Stimulated activated CD4-positive, alpha-beta T cell treated with anti-CD3 and anti-CD28 coated beads, Interleukin-4, amount 100 ng/mL, for 24 hours (primary cell): ENCODE measurements at regions not wholly inside any gene's neighbourhood (a gene's known extent, or its start where the extent isn't known, plus 50 kb on each side); places are given as distances from the start of the nearest gene placed in this dataset.
"Not testable (repeated sequence)": the region's sequence is repeated elsewhere in the genome, so short reads cannot be mapped to it uniquely, and the experiment has no call there.

Source experiments
- DNase-seq: peaks from one replicate; pipeline ENCODE4 v3.0.0-alpha.2; 2020

DNA sequence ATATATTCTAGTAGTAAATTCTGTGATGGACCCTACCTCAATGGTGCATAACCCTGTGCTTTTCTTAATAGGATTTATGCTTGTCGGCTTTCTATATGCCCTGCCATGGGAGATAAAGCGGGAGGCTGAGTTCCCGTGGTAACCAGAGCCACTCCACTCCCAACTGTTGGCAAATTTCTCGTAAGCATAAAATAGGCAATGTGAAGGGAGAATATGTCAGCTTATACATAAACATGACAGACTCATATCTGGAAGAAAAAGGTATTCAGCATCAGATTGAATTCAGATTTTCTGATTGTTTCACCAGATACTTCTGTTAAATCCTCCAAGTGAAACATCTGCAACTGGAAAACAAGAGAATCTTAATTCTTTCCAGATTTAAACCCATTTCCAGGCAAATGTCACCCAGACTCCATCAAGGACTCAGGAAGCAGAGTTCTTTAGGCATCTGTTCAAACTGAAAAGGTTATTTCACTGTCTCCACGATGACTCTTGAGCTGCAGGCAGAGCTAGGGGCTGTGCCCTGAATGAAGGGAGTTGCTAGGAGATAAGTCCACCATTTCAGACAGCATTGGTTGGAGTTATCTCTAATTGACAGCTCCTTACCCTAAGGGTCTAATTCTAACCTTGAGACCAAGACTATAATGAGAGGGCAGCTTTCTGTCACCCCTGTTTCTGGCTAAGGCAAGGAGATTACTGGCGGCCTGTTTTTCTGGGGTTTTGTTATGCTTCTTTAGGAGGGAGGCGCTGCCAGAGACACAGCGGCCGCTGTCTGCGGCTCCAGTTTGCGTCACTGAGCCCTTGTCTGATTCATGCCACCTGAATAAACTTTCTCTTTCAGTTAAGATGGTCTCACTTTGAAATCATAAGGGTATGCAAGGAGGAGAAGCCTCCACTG, 381.3 kb downstream of the SOX11 start:
- no peak for DNase-seq

- no peak for DNase-seq
These were observed 382.0 kb downstream of the SOX11 start for GRCh38 chr2:6074089-6074643.

DNA sequence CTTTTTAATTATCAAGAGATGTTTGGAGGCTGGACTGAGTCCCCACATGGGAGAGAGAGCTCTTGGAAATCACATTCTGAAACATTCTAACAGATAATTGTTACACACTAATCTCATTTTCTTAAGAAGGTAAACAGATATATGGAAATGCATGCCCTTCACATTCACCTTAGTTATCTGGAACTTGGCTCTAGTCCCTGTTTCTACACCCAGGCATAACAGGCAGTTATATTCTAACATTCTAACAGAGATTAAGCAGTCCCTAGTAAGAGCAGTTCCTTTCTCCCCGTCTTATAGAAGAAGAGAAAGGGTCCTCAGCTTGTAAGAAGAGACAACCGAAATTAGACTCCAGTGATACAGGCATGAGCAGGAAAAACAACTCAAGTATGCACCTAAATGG, 385.4 kb downstream of the SOX11 start:
- DNase-seq = no peak

- no peak for DNase-seq
These were observed 386.2 kb downstream of the SOX11 start for GRCh38 chr2:6078414-6078813.

DNA sequence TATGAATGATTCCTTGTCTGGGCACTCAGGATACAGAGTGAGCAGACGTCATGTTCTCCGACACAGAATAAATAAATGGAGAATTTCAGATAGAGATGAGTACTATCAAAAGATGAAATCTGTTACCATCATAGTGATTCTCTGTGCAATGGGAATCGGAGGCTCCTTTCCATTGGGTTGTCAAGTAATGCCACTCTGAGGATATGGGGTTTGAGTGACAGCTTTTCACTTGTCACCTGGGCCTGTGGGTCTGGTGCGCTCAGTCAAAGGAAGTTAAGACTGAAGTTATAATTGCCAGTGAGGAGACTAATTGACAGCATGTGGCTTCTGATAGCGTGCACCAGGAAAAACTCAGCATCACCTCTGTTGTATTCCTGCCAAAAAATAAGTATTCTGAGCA, 387.2 kb downstream of the SOX11 start:
- DNase-seq = no peak

DNA sequence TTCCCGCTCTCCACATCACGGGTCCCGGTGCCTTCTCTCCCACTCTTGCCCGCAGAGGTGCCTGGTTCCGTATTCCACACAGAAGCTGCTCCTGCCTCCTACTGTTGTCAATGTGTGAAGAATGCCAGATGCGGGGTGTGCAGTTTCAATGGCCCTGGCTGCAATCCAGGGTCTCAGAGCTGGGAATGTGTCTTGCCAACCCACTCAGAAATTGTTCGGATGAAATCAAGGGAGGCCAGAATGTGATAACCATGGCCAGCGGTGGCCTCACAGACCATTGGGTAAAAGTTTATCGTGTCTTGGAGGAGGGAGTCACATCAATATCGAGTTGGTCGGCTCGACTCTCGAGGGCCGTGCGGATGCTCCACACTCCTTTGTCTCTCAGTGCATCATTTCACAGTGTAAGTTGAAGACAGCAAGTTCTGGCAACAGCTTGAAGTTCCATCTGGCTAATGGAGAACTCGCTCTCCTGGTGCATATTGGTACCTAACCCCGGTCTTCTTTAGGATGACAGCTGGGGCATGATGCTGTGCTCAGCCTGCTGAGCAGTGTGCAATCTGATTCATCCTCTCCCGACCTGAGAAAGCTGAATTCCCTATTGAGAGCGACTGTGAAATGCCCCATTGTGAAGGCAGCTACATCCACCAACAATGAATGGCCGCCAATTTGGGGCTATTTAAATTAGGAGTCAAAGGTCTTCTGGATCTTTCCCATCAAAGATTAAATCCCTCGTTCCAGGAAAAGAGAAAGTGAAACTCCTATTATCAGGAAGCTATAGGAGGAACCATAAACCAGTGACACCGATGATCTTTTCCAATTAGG, 389.0 kb downstream of the SOX11 start:
- DNase-seq = no peak

DNA sequence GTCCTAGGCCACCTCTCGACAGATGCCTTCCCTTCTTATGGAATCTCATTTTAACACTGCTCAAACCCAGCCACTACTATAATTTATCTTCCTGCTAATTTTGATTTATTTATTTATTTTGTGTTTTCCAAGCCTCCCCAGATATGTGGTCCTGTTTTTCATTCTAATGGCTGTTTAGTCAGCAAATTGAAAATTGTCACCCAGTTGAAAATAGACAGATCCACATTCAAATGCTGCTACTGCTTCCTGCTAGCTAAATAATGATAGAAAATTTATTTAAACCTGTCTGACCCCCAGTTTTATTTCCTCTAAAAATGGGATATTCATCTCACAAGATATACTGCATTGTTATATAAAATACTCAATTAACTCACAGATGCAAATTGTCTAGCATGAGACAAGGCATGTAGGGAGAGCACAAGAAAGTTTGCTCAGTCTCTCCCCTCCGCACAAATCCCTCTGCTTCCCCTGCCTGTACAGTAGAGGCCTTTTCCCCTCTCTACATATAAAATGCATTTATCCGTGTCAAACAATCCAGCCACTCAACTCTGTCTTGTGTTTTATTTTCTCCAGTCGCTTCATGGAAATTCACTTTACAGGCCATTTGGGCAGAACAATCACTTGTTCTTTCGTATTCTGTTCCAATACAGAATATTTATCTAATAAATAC, 389.9 kb downstream of the SOX11 start:
- DNase-seq = no peak

GRCh38 chr2:6082625-6083018, 390.4 kb downstream of the SOX11 start:
- DNase-seq = no peak

GRCh38 chr2:6083136-6083535, 391.0 kb downstream of the SOX11 start:
- no peak for DNase-seq

GRCh38 chr2:6089474-6089873, 397.3 kb downstream of the SOX11 start:
- no peak for DNase-seq

DNA sequence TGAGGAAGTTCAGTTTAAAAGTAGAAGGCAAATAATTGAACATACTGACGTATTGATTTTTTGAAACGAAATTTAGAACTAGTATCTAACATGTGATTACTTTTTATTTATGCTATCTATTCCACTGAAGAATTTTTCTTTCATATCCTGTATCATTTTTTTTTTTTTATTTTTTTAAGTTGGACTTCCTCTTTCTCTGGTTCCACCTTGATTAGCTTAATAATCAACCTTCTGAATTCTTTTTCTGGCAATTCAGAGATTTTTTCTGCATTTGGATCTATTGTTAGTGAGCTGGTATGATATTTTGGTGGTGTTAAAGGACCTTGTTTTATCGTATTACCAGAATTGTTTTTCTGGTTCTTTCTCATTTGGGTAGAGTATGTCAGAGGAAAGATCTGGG, 411.2 kb downstream of the SOX11 start:
- DNase-seq = no peak

DNA sequence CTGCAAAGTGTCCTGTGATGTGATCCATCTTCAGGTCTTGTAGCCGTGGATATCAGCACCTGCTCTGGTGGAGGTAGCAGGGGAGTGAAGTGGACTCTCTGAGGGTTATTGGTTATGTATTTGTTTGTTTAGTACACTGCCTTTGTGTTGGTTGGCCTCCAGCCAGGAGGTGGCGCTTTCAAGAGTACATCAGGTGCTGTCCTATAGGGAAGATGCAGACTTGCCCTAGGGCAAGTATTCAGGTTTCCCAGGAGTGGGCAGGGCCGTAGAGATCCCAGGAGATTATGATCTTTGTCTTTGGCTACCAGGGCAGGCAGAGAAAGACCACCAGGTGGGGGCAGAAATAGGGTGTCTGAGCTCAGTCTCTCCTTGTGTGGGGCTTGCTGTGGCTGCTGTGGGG, 411.8 kb downstream of the SOX11 start:
- DNase-seq = no peak

GRCh38 chr2:6107290-6107689, 415.1 kb downstream of the SOX11 start:
- DNase-seq = no peak

- no peak for DNase-seq
These were observed 417.6 kb downstream of the SOX11 start for GRCh38 chr2:6109831-6110230.

DNA sequence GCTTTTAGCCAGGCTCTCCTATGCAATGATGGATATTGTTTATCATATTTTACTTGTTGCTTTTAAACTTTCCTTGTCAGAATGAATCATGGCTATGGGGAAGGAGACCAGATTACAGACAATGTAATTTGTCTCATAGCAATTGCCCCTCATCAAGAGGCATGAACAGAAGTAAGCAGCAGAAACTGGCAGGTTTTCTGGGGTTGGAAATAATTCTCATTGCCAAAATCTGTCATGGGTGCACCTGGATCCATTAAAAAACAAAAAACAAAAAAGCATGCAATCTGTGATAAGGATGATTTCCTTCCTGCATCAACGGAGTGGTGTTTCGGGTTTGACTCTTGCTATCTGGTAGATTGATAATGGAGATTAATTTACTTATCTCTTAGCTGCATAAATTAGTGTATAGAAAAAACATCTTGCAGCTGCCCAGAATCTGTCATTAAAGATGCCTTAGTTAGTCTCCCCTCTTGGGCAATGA, 419.6 kb downstream of the SOX11 start:
- DNase-seq = no peak

GRCh38 chr2:6113786-6114185, 421.6 kb downstream of the SOX11 start:
- DNase-seq = no peak

DNA sequence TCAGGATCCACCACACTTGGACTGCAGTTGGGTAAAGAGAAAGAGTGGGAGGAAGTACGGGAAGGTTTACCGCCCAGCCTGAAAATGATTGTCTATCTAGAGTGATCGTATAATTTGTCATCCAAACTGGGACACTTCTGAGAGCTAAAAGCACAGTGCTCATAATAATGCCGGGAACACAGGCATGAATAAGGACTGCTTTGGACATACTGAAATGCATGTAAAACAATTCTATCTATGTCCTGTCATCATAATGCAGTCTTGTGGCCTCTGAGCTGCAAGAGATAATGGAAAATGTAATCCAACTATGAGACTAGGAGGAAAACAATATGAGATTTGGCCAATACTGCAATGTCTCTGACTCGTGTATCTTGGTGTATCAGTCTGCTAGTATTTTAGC, 435.5 kb downstream of the SOX11 start:
- no peak for DNase-seq

- no peak for DNase-seq
These were observed 447.0 kb downstream of the SOX11 start for GRCh38 chr2:6139142-6139541.

- DNase-seq = no peak
These were observed 447.7 kb downstream of the SOX11 start for GRCh38 chr2:6139916-6140315.

DNA sequence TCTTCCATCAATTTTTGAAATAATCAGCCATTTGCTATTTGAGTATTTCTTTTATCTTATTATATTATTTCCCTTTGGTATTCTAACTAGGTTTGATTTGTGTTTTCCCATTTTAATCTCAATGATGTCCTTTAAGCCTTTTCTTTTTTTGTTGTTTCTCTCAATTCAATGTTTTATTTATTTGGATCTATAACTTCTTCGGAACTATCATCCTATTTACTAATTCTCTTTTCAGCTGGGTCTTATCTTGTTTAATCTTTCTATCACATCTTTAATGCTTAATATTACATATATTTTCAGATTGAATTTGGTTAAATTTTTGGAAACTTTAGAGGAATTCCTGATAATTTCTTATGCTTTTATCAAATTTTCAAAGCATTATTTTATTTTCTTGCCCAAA, 448.3 kb downstream of the SOX11 start:
- no peak for DNase-seq

DNA sequence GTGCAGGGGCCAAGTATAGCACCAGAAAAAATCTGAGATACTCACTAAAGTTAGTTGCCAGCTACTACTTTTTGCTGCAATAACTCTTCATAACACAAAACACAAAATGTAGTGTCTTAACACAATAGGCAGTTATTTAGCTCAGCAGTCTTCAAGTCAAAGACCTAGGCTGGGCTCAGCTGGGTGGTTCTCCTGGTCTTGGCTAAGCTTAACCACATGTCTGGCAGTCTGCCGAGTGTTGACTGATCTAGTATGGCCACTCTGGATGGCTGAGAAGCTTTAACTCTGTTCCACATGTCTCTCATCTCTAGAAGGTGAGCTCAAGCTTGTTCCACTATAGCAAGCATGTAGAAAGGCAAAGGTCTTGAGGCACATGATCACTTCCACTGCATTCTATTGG, 451.6 kb downstream of the SOX11 start:
- DNase-seq = no peak

GRCh38 chr2:6147215-6147614, 455.0 kb downstream of the SOX11 start:
- not testable (repeated sequence) for DNase-seq

DNA sequence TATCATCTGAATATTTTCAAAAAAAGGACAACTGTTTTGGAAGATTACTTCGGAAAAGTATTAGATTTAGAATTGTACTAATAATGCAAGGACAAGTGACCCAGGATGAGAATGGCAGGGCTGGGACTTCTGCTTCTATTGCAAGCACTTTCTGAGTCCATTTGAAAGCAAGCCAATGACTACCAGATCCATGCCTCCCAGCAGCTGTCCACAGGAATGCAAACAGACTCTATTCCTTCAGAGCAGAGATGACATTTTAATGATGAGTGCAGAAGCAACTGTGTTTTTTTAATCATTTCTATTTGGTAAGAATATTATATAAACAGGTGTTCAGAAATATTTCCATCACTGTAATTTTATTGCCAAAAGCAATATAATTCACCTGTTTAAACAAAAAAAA, 456.7 kb downstream of the SOX11 start:
- DNase-seq = no peak
